ENCODE measurements at regions not wholly inside any gene's neighbourhood (a gene's known extent, or its start where the extent isn't known, plus 50 kb on each side); places are given as distances from the start of the nearest gene placed in this dataset.

DNA sequence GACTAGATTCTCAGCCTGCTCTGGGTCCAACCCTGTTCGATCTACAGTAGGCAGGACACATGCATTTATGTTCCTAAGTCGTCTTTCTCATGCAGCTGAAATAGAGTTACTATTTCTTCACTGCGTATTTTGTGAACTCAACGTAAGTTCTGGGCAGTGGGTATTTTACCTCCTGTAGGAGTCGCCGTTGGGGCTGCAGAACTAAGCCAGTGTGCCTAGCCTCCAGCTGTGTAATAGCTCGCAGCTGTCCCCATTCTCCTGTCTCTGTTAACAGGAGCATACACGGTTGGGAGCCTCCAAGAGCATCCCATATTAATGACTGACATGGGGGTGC, 58.4 kb upstream of the HRH1 start:
- Histone ChIP-seq H3K27me3 (ENCODE audit: control insufficient read depth, insufficient read depth, low read length) (no peaks in the 10 kb centered on the region), H3K4ac (ENCODE audit: low read depth, low read length) (peak overlapping the region; percentile 79), H3K4me1 (ENCODE audit: control insufficient read depth, insufficient read depth, low read length) (peaks cover 11% of the 10 kb centered on the region), H3K4me2 (ENCODE audit: low read depth, low read length) (peak overlapping the region; percentile 66; the same call in 1 of the 2 replicates), H3K9ac (ENCODE audit: low read depth, low read length) (no peak overlapping the region), H3K79me1 (ENCODE audit: low read depth in 1 of 2, low read length in 2 of 2) (no peaks in the 10 kb centered on the region), H2BK5ac (ENCODE audit: low read depth, low read length, poor library complexity, severe bottlenecking) (peak overlapping the region; percentile 63), H3K18ac (ENCODE audit: low read depth, low read length) (no peak overlapping the region), H2BK20ac (ENCODE audit: low read depth, low read length) (peak overlapping the region; percentile 86), H3K56ac (ENCODE audit: extremely low read depth, insufficient read depth, low read length) (peak overlapping the region; percentile 48), H3K4me3 (ENCODE audit: insufficient read depth, low read depth, low read length) (no peak overlapping the region), H3K9me3 (ENCODE audit: control insufficient read depth, insufficient read depth, low read length) (no peaks in the 10 kb centered on the region), H4K20me1 (ENCODE audit: insufficient read depth, low read length) (no peaks in the 10 kb centered on the region), H3K9me1 (ENCODE audit: insufficient read depth, low read length) (peaks cover 9% of the 10 kb centered on the region), H4K8ac (ENCODE audit: low read depth in 2 of 2, low read length in 2 of 2) (peak overlapping the region; percentile 30 to 63; a peak in 3 of 4 replicates), H2AFZ (replicated peaks; ENCODE audit: low read length, poor library complexity) (peak overlapping the region; percentile 78), H4K91ac (ENCODE audit: insufficient read depth, low read depth, low read length) (peak overlapping the region; percentile 85), H3K36me3 (ENCODE audit: control insufficient read depth, insufficient read depth, low read length) (no peaks in the 10 kb centered on the region), H4K5ac (ENCODE audit: low read depth, low read length) (no peak overlapping the region), H2AK5ac (ENCODE audit: low read depth, low read length) (peak overlapping the region; percentile 0), H2BK15ac (ENCODE audit: low read depth, low read length) (peak overlapping the region; percentile 5; the same call in 2 of the 3 replicates), H2BK120ac (ENCODE audit: low read depth, low read length) (peak overlapping the region; percentile 98), H3K27ac (ENCODE audit: insufficient read depth, low read length) (peak overlapping the region; percentile 63), H2AK9ac (replicated peaks; ENCODE audit: low read depth, low read length, poor library complexity) (no peak overlapping the region), H3K23ac (ENCODE audit: low read depth, low read length) (no peak overlapping the region), H3K14ac (replicated peaks; ENCODE audit: low read depth, low read length) (peak overlapping the region; percentile 80; the same call in 1 of the 2 replicates)
- in situ Hi-C loops (cut with MboI; ENCODE audit: low sequenced_read_pairs) = no loop called here
- dilution Hi-C loops (cut with HindIII; ENCODE audit: low sequenced_read_pairs, unreplicated experiment) = no loop called here
- DNase-seq = peak; percentile 23
- intact Hi-C loops (cut with micrococcal nuclease) = loop anchor here (2.0 kb wide), 2 partner anchors 41 to 59 kb away; partner anchors contain the start of gene HRH1
- BruUV-seq (replicated peaks) = no TSS peak
- WGBS, 2 experiments (ENCODE audit: extremely low coverage in 2 of 2, insufficient read length in 1 of 2) = 88% methylated on average over 3 of the region's 8 CpGs; no CpG with 5 or more reads in 1 of the 2 experiments
- ATAC-seq (ENCODE audit: low read depth) = 0 out of 2 replicates have a peak, but pooled peaks have one; percentile 3
- POLR2A ChIA-PET (ENCODE audit: unreplicated experiment) = no interaction called here
- CTCF ChIA-PET = interaction anchor here (0.9 to 1.2 kb wide), 2 partner anchors 19 to 36 kb away, joined by 3 to 4 read pairs; no protein-coding TSS in a partner anchor
- TF ChIP-seq, protein P1, sequence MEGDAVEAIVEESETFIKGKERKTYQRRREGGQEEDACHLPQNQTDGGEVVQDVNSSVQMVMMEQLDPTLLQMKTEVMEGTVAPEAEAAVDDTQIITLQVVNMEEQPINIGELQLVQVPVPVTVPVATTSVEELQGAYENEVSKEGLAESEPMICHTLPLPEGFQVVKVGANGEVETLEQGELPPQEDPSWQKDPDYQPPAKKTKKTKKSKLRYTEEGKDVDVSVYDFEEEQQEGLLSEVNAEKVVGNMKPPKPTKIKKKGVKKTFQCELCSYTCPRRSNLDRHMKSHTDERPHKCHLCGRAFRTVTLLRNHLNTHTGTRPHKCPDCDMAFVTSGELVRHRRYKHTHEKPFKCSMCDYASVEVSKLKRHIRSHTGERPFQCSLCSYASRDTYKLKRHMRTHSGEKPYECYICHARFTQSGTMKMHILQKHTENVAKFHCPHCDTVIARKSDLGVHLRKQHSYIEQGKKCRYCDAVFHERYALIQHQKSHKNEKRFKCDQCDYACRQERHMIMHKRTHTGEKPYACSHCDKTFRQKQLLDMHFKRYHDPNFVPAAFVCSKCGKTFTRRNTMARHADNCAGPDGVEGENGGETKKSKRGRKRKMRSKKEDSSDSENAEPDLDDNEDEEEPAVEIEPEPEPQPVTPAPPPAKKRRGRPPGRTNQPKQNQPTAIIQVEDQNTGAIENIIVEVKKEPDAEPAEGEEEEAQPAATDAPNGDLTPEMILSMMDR (conservative IDR thresholded peaks at IDR 0.05; ENCODE audit: low read depth, low read length) = 0 out of 2 replicates have a peak, but pooled peaks have one; percentile 21
- TF ChIP-seq, protein P2, sequence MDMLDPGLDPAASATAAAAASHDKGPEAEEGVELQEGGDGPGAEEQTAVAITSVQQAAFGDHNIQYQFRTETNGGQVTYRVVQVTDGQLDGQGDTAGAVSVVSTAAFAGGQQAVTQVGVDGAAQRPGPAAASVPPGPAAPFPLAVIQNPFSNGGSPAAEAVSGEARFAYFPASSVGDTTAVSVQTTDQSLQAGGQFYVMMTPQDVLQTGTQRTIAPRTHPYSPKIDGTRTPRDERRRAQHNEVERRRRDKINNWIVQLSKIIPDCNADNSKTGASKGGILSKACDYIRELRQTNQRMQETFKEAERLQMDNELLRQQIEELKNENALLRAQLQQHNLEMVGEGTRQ (IDR thresholded peaks at IDR 0.05; ENCODE audit: low read depth, low read length) = no peak
